ENCODE measurements at regions not wholly inside any gene's neighbourhood (a gene's known extent, or its start where the extent isn't known, plus 50 kb on each side); places are given as distances from the start of the nearest gene placed in this dataset.
"Not testable (repeated sequence)": the region's sequence is repeated elsewhere in the genome, so short reads cannot be mapped to it uniquely, and the experiment has no call there.

GRCh38 chr2:144975881-144976280, 456.0 kb upstream of the ZEB2 start:
- DNase-seq (ENCODE audit: low read depth), result no peak

- no peak for DNase-seq (ENCODE audit: low read depth)
These were observed 452.8 kb upstream of the ZEB2 start for GRCh38 chr2:144972676-144973075.

GRCh38 chr2:144971786-144972335, 451.9 kb upstream of the ZEB2 start:
- no peak for DNase-seq (ENCODE audit: low read depth)

GRCh38 chr2:144970410-144970809, 450.5 kb upstream of the ZEB2 start:
- DNase-seq (ENCODE audit: low read depth), result not testable (repeated sequence)

- not testable (repeated sequence) for DNase-seq (ENCODE audit: low read depth)
These were observed 449.6 kb upstream of the ZEB2 start for GRCh38 chr2:144969564-144969963.

- DNase-seq (ENCODE audit: low read depth), result no peak
These were observed 448.0 kb upstream of the ZEB2 start for GRCh38 chr2:144967961-144968360.

- no peak for DNase-seq (ENCODE audit: low read depth)
These were observed 445.3 kb upstream of the ZEB2 start for GRCh38 chr2:144965172-144965571.

- DNase-seq (ENCODE audit: low read depth), result no peak
These were observed 443.1 kb upstream of the ZEB2 start for GRCh38 chr2:144963031-144963430.

GRCh38 chr2:144959416-144959815, 439.5 kb upstream of the ZEB2 start:
- no peak for DNase-seq (ENCODE audit: low read depth)

GRCh38 chr2:144950899-144951560, 431.1 kb upstream of the ZEB2 start:
- DNase-seq (ENCODE audit: low read depth), result peak; percentile 53

GRCh38 chr2:144948205-144948855, 428.4 kb upstream of the ZEB2 start:
- no peak for DNase-seq (ENCODE audit: low read depth)

- DNase-seq (ENCODE audit: low read depth), result no peak
These were observed 427.8 kb upstream of the ZEB2 start for GRCh38 chr2:144947709-144948037.

- DNase-seq (ENCODE audit: low read depth), result no peak
These were observed 426.3 kb upstream of the ZEB2 start for GRCh38 chr2:144946263-144946662.

GRCh38 chr2:144944546-144945220, 424.8 kb upstream of the ZEB2 start:
- no peak for DNase-seq (ENCODE audit: low read depth)

- peak; percentile 37 for DNase-seq (ENCODE audit: low read depth)
These were observed 424.1 kb upstream of the ZEB2 start for GRCh38 chr2:144943986-144944385.

- DNase-seq (ENCODE audit: low read depth), result no peak
These were observed 423.5 kb upstream of the ZEB2 start for GRCh38 chr2:144943293-144943941.

- peak; percentile 37 for DNase-seq (ENCODE audit: low read depth)
These were observed 422.8 kb upstream of the ZEB2 start for GRCh38 chr2:144942516-144943256.

- DNase-seq (ENCODE audit: low read depth), result no peak
These were observed 422.0 kb upstream of the ZEB2 start for GRCh38 chr2:144941743-144942488.

GRCh38 chr2:144939590-144939989, 419.7 kb upstream of the ZEB2 start:
- DNase-seq (ENCODE audit: low read depth), result no peak

GRCh38 chr2:144937910-144938709, 418.2 kb upstream of the ZEB2 start:
- peak; percentile 68 for DNase-seq (ENCODE audit: low read depth)

All from non-pigmented ciliary epithelial cell (primary cell).